Skeletal muscle cell (primary cell): ENCODE measurements at regions not wholly inside any gene's neighbourhood (a gene's known extent, or its start where the extent isn't known, plus 50 kb on each side); places are given as distances from the start of the nearest gene placed in this dataset.
A peak's percentile ranks its signal among the peaks of the same experiment; 100 is the strongest.
"Not testable (repeated sequence)": the region's sequence is repeated elsewhere in the genome, so short reads cannot be mapped to it uniquely, and the experiment has no call there.

ENCODE experiments used
- DNase-seq: peaks from one replicate; pipeline ENCODE4 v3.0.0-alpha.2; 2010; ENCODE audit warnings: low read depth
- H3K4me3 ChIP-seq: 2 replicates; pipeline ENCODE4 v1.5.1; 2011; ENCODE audit warnings: low read depth, mild to moderate bottlenecking, control low read depth, low read length, moderate library complexity

- no peak overlapping the region for H3K4me3 ChIP-seq
- no peak for DNase-seq
Observed at GRCh38 chr10:28386503-28386868, 83.6 kb upstream of the MPP7 start.

GRCh38 chr10:28387140-28387539 lies 84.3 kb upstream of the MPP7 start:
- DNase-seq, result no peak
- H3K4me3 ChIP-seq, result no peak overlapping the region

GRCh38 chr10:28391283-28391682 lies 88.4 kb upstream of the MPP7 start:
- H3K4me3 ChIP-seq, result no peak overlapping the region
- DNase-seq, result no peak

GRCh38 chr10:28393956-28394568 lies 91.2 kb upstream of the MPP7 start:
- peak; percentile 5 for DNase-seq

GRCh38 chr10:28396331-28396730 lies 93.5 kb upstream of the MPP7 start:
- no peak for DNase-seq
- no peak overlapping the region for H3K4me3 ChIP-seq

More at GRCh38 chr10:28393956-28394568, 91.2 kb upstream of the MPP7 start:
- no peak overlapping the region for H3K4me3 ChIP-seq

- no peak for DNase-seq
- H3K4me3 ChIP-seq, result no peak overlapping the region
Observed at GRCh38 chr10:28397229-28397628, 94.4 kb upstream of the MPP7 start.

GRCh38 chr10:28400176-28400575 lies 97.3 kb upstream of the MPP7 start:
- no peak overlapping the region for H3K4me3 ChIP-seq
- no peak for DNase-seq

GRCh38 chr10:28400681-28401080 lies 97.8 kb upstream of the MPP7 start:
- no peak for DNase-seq
- H3K4me3 ChIP-seq, result no peak overlapping the region

- not testable (repeated sequence) for DNase-seq, H3K4me3 ChIP-seq
Observed at GRCh38 chr10:28402611-28403073, 99.8 kb upstream of the MPP7 start.

GRCh38 chr10:28403090-28403489 lies 100.2 kb upstream of the MPP7 start:
- DNase-seq, result no peak
- H3K4me3 ChIP-seq, result no peak overlapping the region

- DNase-seq, result no peak
- H3K4me3 ChIP-seq, result no peak overlapping the region
Observed at GRCh38 chr10:28408237-28408777, 105.4 kb upstream of the MPP7 start.

GRCh38 chr10:28410420-28411135 lies 107.7 kb upstream of the MPP7 start:
- no peak overlapping the region for H3K4me3 ChIP-seq
- DNase-seq, result no peak

GRCh38 chr10:28411136-28411460 lies 108.2 kb upstream of the MPP7 start:
- DNase-seq, result no peak
- H3K4me3 ChIP-seq, result no peak overlapping the region

GRCh38 chr10:28411648-28412047 lies 108.8 kb upstream of the MPP7 start:
- no peak for DNase-seq
- no peak overlapping the region for H3K4me3 ChIP-seq

- no peak overlapping the region for H3K4me3 ChIP-seq
- DNase-seq, result no peak
Observed at GRCh38 chr10:28418069-28418468, 114.8 kb upstream of the WAC start.

GRCh38 chr10:28425422-28425821 lies 107.5 kb upstream of the WAC start:
- DNase-seq, result no peak
- H3K4me3 ChIP-seq, result no peak overlapping the region

- no peak overlapping the region for H3K4me3 ChIP-seq
- DNase-seq, result no peak
Observed at GRCh38 chr10:28426392-28427159, 106.3 kb upstream of the WAC start.

GRCh38 chr10:28427376-28427775 lies 105.5 kb upstream of the WAC start:
- no peak overlapping the region for H3K4me3 ChIP-seq
- DNase-seq, result no peak

- no peak for DNase-seq
- H3K4me3 ChIP-seq, result no peak overlapping the region
Observed at GRCh38 chr10:28429045-28429444, 103.9 kb upstream of the WAC start.

- no peak overlapping the region for H3K4me3 ChIP-seq
- no peak for DNase-seq
Observed at GRCh38 chr10:28429573-28430216, 103.2 kb upstream of the WAC start.
